ENCODE measurements at regions not wholly inside any gene's neighbourhood (a gene's known extent, or its start where the extent isn't known, plus 50 kb on each side); places are given as distances from the start of the nearest gene placed in this dataset.
"Not testable (repeated sequence)": the region's sequence is repeated elsewhere in the genome, so short reads cannot be mapped to it uniquely, and the experiment has no call there.

DNA sequence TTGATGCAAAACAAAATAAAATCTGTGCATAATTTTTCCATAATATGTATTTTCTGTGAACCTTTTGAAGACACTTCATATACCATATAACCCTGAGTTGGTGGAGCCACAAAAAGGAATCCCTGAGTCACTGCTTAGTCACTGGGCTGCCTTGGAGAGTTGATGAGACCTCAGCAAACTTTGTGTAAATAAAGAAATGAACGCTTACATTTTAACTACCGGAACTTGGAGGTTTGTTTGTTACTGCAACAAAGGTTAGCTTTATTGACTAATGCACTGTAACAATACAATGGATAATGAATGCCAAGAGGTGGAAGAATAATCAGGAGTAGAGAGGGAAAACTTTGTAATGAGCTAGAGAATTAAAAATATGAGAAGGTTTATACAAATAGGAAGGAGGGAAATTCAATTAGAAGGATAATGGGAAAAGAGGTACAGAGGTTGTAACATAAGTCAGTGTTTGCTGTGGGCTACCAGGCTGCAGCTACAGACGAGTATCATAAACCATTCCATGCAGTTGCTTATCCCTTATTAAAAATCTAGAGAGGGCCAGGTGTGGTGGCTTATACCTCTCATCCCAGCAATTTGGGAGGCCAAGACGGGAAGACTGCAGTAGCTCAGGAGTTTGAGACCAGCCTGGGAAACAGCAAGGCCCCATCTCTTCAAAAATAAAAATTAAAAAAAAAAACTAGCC lies 1042.1 kb downstream of the TYW1 start:
- DNase-seq = no peak

DNA sequence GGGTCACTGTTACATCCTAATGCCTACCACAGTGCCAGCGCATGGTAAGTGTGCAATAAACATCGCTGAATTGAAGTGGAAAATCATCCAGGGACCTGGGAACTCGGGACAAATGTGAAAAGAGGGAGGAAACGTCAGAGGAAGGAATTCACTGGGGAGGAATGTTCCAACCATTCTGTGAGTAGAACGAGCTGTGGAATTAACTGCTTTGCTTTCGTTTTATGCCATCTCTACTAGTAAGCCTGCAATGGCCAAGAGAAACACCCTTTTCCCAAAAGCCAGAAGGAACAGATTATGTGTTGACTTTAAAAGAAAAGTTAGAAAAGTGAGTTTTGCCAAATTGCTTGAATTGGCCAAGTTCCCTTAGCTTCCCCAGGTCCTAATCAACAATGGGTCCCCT lies 1044.9 kb downstream of the TYW1 start:
- no peak for DNase-seq

DNA sequence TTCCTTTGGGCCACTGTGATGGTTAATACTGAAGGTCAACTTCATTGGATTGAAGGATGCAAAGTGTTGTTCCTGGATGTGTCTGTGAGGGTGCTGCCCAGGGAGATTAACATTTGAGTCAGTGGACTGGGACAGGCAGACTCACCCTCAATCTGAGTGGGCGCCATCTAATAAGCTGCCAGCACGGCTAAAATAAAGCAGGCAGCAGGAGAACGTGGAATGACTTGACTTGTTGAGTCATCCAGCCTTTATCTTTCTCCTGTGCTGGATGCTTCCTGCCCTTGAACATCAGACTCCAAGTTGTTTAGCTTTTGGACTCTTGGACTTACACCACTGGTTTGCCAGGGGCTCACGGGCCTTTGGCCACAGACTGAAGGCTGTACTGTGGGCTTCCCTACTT lies 1046.9 kb downstream of the TYW1 start:
- no peak for DNase-seq

DNA sequence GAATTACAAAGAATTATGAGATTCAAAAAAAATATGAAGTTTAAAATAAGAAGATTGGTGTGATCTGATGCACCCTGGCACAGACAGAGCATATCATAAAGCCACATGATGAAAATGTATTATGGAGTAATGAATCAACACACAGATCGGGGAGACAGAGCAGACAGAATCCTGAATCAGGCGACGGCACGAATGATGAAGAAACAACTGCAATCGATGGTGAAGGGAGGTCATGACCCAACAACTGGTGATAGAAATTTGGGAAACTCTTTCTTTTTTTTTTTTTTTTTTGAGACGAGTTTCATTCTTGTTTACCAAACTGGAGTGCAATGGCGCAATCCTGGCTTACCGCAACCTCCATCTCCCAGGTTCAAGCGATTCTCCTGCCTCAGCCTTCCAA lies 1054.0 kb downstream of the TYW1 start:
- DNase-seq = no peak

DNA sequence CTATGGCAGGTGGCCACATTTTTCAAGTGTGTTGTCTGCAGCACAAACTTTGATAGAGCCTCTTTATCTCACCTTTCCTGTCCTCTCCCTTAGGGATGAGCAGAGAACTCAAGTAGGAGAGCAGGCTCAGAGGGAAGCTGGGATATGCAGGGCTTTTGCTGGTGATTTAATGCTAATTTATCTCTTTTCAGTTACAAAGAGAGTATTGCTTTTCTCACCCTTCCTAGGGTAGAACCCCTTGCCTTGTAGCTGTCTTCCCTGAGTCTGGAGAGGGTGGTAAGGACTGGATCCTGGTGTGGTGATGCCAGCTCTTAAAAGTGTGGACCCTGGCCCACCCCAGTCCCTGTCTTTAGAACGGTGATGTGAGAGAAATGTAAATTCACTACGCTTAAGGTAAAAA lies 1061.4 kb downstream of the TYW1 start:
- no peak for DNase-seq

DNA sequence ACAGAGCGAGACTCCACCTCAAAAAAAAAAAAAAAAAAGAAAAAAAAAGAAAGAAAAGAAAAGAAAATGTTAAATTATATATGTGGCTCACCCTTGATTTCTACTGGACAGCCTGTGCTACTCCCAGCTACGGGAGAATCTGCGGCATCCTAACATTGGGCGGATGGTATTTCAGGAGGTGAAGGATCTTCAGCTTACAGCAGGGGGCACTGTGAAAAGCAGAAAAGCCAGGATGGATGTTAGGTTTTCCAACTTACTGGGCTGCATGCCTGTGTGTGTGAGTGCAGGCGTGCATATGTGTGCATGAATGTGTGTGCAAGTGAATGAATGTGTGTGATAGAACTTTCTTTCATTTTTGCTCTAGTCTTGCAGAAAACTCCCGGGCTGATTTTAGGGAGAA lies 1066.5 kb downstream of the TYW1 start:
- no peak for DNase-seq

DNA sequence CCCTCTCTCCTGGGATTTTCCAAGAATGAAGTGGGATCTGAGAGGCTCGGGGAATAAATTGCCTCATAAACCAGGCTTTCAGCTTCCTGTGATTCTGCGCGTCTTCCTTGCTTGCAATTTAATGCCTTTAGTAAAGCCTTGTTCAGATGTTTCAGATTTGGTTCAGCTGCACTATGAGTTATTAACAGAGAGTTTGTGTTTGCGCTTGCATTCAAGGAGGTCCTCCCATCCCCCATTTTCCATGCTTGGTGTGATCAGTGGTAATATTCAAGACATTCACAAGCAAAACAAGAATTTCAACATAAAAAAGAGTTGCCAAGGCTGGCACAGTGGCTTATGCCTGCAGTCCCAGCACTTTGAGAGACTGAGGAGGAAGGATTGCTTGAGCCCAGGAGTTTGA lies 1068.9 kb downstream of the TYW1 start:
- DNase-seq = no peak

DNA sequence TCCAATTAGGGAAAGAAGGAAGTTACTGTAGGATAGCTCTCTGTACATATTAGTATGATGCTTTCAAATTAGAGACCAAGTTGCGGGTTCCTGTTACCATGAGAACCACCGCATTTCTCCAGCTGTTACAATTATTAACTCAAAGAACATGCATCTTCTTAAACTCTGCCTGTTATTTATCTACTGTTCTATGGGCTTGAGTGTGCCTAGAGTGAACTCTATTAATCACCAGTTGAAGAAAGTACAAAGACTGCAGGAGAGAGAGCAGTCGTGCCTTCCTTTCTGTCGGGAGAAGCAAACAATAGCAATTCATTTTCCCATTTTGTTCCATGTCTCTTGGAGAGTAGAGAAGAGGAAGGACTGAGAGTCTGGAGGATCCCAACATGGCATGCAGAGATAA lies 1071.2 kb downstream of the TYW1 start:
- no peak for DNase-seq

DNA sequence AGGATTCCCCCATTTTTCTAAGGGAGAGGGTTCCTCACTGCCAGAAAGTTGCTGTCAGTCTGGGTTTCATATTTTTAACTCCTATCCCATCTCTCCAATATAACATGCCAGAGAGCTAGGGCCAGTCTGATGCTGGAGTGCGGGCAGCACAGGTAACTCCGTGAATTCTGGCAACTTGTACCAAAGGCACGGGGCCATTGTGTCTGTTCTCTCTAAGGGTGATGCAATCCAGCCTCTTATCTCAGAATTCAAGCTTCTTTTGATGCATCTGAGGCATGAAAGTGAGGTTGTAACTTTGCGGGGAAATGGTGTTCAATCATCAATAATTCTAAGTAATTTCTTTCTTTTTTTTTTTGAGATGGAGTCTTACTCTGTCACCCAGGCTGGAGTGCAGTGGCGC lies 1074.4 kb downstream of the TYW1 start:
- DNase-seq = no peak

DNA sequence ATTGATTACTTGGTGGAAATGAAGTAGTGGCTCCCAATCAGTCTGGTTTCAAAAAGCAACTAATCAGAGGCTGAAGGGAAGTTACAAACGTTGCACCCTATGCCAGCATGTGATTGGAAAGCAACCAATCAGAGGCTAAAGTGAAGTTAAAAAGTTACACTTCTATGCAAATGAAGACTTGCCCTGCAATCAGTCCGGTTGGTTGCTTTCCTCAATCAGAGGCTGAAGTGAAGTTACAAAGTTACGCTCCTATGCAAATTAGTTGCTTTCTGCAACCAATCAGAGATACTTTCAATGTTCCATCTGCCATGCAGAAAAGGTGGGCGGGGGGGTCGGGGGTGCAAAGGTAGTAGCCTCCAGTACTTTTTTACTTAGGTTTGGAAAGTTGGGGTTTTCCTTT lies 1077.1 kb downstream of the TYW1 start:
- no peak for DNase-seq

DNA sequence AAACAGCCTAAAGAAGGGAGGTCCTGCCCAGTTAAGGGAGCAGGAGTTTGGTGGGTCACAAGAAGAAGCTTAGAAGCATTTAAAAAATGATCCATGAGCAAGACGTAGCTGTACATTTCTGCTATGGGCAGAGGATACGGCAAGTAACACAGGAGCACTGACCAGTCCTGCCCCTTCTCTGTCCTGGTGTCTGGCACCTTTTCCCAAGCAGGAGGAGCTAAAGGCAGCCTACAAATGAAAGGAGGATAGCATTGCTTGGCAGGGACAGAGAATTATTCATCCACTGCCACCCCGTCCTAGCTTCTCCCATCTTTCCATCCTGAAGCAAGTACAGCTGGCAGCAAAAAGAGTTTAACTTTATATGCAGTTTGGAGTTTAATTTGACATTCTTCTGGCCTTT lies 1077.6 kb downstream of the TYW1 start:
- DNase-seq = no peak

DNA sequence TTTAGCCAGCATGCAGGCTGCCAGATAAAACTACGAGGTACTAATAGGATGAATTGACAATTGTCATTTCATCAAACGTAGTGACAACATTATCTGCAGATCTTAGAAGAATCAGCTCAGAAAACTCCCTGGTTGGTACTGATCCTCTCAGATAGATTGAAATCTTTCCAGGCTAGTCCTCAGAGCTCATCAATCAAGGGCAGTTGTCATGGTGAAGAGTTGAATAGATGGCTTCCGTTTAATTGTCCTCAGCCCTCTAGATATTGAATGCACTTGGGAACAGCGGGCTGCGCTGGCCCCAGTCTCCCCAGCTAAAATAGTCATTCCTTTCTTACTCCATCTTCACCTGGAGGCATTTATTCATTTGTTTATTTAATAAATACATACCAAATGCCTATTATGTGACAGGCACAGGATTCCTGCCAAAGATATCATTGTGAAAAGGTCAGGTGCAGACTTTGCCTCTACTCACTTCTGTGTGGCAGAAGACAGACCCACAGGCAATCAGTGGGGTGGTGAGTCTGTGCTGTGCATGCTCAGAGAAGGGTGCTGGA lies 1081.6 kb downstream of the TYW1 start:
- DNase-seq = no peak

DNA sequence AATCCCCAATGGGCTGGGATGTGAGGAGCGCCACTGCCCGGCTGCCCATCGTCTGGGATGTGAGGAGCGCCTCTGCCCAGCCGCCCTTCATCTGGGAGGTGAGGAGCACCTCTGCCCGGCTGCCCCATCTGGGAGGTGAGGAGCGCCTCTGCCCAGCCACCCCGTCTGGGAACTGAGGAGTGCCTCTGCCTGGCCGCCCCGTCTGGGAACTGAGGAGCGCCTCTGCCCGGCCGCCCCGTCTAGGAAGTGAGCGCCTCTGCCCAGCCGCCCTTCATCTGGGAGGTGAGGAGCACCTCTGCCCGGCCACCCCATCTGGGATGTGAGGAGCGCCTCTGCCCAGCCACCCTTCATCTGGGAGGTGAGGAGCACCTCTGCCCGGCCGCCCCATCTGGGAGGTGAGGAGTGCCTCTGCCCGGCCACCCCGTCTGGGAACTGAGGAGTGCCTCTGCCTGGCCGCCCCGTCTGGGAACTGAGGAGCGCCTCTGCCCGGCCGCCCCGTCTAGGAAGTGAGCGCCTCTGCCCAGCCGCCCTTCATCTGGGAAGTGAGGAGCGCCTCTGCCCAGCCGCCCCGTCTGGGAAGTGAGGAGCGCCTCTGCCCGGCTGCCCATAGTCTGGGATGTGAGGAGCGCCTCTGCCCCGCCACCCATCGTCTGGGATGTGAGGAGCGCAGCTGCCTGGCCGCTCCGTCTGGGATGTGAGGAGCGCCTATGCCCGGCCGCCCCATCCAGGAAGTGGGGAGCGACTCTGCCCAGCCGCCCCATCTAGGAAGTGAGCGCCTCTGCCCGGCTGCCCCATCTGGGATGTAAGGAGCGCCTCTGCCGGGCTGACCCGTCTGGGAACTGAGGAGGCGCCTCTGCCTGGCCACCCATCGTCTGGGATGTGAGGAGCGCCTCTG lies 1085.7 kb downstream of the TYW1 start:
- not testable (repeated sequence) for DNase-seq

DNA sequence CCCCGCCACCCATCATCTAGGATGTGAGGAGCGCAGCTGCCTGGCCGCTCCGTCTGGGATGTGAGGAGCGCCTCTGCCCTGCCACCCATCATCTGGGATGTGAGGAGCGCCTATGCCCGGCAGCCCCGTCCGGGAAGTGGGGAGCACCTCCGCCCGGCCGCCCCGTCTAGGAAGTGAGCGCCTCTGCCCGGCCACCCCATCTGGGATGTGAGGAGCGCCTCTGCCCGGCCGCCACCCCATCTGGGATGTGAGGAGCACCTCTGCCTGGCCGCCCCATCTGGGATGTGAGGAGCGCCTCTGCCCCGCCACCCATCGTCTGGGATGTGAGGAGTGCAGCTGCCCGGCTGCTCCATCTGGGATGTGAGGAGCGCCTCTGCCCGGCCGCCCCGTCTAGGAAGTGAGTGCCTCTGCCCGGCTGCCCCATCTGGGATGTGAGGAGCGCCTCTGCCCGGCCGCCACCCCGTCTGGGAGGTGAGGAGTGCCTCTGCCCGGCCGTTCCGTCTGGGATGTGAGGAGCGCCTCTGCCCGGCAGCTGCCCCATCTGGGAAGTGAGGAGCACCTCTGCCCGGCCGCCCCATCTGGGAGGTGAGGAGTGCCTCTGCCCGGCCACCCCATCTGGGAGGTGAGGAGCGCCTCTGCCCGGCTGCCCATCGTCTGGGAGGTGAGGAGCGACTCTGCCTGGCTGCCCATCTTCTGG lies 1086.5 kb downstream of the TYW1 start:
- not testable (repeated sequence) for DNase-seq

DNA sequence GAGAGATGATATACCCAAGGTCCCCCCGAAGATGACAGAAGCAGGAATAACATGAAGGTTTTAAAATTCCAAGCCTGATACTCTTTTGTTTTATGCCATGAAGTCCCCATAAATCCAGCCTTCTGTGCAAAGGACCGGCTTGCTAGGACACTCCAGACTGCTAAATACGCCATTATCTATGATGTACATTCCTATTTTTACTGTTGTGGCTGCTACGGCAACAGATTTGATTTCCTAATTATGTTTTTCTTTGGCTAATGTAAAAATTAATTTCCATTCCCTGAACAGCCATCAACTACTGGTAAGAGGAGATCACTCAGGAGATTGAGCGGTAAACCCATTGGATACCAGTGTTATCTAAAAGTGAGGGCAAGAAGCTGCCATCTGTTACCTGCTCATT lies 1090.8 kb downstream of the TYW1 start:
- DNase-seq = no peak

DNA sequence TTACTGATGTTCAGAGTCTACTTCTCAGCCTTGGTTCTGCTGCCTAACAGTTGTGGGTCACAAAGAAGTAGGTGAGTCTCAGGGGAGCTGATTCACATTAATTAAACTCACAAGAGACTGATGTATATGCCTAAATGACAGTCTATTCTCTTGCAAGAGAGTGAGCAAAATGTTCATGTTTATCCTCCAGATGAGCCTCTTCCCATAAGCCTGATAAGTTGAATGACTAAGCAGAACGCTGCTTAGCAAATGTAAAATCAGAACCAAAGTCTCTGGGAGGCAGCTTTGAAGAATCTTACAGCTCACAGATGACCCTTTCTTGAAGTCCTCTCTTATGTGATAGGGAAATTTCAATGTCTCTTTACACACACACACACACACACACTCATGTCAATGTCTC lies 1092.2 kb downstream of the TYW1 start:
- DNase-seq = no peak

DNA sequence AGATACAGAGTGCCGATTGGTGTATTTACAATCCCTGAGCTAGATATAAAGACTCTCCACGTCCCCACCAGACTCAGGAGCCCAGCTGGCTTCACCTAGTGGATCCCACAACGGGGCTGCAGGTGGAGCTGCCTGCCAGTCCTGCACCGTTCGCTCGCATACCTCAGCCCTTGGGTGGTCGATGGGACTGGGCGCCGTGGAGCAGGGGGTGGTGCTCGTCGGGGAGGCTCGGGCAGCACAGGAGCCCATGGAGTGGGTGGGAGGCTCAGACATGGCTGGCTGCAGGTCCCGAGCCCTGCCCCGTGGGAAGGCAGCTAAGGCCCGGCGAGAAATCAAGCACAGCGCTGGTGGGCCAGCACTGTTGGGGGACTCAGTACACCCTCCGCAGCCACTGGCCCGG lies 1093.6 kb downstream of the TYW1 start:
- not testable (repeated sequence) for DNase-seq

DNA sequence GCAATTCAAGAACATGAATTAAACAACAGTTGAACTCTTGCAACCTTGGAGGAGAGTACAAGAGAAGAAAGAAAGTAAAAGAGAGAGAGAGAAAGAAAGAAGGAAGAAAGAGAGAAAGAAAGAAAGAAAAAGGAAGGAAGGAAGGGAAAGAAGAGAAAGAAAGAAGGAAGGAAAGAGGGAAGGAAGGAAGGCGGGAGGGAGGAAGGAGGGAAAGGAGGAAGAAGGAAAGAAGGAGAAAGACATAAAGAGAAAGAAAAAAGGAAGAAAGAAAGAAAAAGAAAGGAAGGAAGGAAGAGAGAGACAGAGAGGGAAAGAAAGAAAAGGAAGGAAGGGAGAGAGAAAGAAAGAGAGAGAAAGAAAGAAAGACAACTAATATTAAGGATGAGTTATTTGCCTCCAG lies 1106.7 kb downstream of the TYW1 start:
- no peak for DNase-seq

DNA sequence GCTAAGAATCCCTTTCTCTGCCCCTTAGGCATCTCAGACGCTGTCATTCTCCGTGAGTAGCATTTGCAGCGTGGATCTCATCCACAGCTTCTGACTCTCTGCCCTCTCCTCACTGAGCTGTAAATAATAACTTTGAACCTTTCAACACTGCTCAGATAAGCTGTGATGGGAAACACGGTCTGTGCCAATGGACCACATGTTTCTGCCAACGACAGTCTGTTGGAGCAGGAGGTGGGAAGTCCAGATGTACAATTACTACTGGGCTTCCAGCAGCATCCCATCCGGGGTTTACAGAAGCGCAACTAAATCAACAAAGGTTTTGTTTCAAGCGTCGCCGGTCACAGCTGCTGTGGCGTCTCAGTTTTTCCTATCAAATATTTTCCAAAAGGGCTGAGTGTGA lies 1110.6 kb downstream of the TYW1 start:
- no peak for DNase-seq

DNA sequence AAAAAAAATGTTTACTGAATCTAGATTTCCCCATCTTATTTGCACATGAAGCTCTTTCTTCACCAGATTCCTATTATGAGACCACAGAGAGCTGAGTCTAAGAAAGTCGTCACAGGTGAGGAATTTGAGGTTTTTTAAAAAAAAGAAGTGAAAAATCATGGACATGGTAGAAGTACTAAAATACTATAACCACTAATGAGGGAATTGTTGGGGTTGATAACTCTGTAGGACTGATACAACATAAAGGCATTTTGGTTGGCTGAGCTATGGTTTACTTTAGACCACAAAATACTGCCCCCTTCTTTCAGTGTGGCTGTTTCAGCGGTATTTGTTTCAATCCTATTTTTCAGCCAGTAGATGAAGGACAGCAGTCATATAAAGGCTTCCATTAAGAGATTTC lies 1111.3 kb downstream of the TYW1 start:
- DNase-seq = no peak

DNA sequence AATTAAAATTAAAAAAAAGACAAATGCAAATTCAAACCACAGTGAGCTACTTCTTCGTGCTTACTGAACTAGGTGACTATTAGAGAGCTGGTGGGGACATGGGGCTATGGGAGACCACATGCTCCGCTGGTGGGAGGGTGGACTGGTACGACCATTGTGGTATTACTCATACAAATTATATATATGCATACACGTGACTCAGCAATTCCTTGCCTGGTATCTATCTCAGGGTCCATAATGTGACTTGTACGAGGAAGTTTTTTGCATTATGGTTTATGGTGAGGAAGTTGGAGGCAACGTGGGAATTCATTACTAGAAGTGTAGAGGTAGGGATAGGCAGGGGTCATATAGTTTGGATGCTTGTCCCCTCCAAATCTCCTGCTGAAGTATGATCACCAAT lies 1112.7 kb downstream of the TYW1 start:
- DNase-seq = no peak

DNA sequence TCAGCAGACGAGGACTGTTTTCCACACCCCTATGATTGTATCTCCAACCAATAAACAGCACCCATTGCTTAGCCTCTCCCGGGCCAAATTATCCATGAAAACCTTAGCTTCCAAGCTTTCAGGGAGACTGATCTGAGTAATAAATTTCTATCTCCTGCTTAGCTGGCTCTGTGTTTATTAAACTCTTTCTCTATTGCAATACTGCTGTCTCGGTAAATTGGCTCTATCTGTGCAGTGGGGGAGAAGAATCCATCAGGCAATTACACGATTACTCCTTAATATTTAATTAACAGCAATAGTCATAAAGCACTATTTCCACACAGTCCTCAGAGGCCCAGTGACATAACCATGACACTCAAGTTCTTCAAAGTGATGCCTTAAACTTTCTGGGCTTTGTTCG lies 1122.8 kb downstream of the TYW1 start:
- no peak for DNase-seq

DNA sequence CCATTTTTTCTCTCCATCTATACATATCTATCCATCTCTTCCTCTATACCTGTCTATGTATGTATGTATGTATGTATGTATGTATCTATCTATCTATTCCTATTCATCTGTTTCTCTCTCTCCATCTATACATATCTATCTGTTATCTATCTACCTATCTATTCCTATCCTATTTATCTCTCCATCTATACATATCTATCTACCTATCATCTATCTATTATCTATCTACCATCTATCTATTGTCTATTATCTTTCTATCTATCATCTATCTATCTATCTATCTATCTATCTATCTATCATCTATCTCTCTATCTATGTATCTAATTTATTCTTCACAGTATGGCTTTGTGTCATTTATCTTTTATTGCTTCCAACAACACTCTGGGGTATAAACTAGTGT lies 1124.4 kb downstream of the TYW1 start:
- DNase-seq = no peak

DNA sequence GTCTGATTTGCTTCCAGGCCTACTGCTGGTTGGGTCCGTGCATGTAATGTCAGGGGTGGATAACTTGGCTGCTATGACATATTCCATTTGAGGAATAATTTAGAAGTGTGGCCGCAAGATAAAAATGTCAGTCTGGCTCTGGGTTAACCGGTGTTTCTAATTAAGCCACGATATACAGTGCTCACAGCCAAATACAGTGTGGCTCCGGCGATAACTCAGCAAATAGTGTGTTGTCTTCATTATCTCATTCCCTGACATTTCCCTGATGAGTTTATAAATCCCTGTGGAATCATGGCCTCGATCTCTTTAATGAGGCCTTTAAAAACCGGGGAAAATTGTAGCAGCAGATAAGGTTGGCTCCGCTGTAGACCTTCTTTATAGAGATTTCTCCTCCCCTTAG lies 1125.0 kb downstream of the TYW1 start:
- no peak for DNase-seq
